Spleen (tissue), 7 donors: ENCODE measurements at regions not wholly inside any gene's neighbourhood (a gene's known extent, or its start where the extent isn't known, plus 50 kb on each side); places are given as distances from the start of the nearest gene placed in this dataset.

Experiments used
- CTCF ChIP-seq, 11 experiments: fragments of 200-600 bp in 7 of 11; fragments of 450-650 bp in 4 of 11; sonication (generic) in 4 of 11; IDR thresholded peaks in 8 of 11; conservative IDR thresholded peaks in 3 of 11; 1 replicate in 7 of 11; 2 replicates in 4 of 11; pipeline versions ENCODE4 v1.4.0 to v1.8.0; 2016 to 2021; ENCODE audit warnings: antibody characterized with exemption in 11 of 11, inconsistent platforms in 4 of 11, mild to moderate bottlenecking in 1 of 11
- POLR2A ChIP-seq, 3 donors: fragments of 450-650 bp; IDR thresholded peaks; one replicate each; pipeline ENCODE4 v1.5.1; 2017; ENCODE audit warnings: antibody characterized with exemption in 3 of 3, mild to moderate bottlenecking in 1 of 3
- POLR2AphosphoS5 ChIP-seq, 3 donors: sonication (generic); formaldehyde crosslinking; IDR thresholded peaks; one replicate each; pipeline ENCODE4 v1.5.1; 2017; ENCODE audit warnings: antibody characterized with exemption in 3 of 3
- donor health status: DM: no; HTN: no; CAD: no; lungs with moderate emphysema.
- donor health status: DM: no; HTN: no; CAD: no.
- donor health status: DM: no; HTN: no; CAD: no.

- TF ChIP-seq CTCF (IDR thresholded peaks at IDR 0.05 in 8 of 11, conservative IDR thresholded peaks at IDR 0.05 in 3 of 11) = no peak
- no peak for TF ChIP-seq POLR2A (IDR thresholded peaks at IDR 0.05)
- TF ChIP-seq POLR2AphosphoS5 (IDR thresholded peaks at IDR 0.05) = no peak
Observed at GRCh38 chr5:5716665-5717064, 294.2 kb downstream of the ICE1 start.
